ENCODE measurements at regions not wholly inside any gene's neighbourhood (a gene's known extent, or its start where the extent isn't known, plus 50 kb on each side); places are given as distances from the start of the nearest gene placed in this dataset.

GRCh38 chr3:59264366-59264765, 214.5 kb upstream of the CFAP20DC start:
- Mint-ChIP-seq H3K27me3 (no peaks in the 10 kb centered on the region), H3K36me3 (ENCODE audit: low read depth) (peaks cover 1% of the 10 kb centered on the region), H3K4me1 (ENCODE audit: low read depth) (peaks cover 4% of the 10 kb centered on the region), H3K27ac (no peak overlapping the region), H3K4me3 (no peak overlapping the region), H3K9me3 (peaks cover 6% of the 10 kb centered on the region)
- intact Hi-C loops (cut with micrococcal nuclease), result no loop called here
- TF ChIP-seq CTCF (IDR thresholded peaks at IDR 0.05), result no peak
- ATAC-seq (no peak), DNase-seq (peak; percentile 2)
- ChIA-PET CTCF (interaction anchor here (0.6 kb wide), 1 partner anchor 212 kb away, joined by 3 read pairs; no protein-coding TSS in a partner anchor), POLR2A (no interaction called here)

GRCh38 chr3:59263152-59263551, 213.3 kb upstream of the CFAP20DC start:
- no peak overlapping the region for H3K4me3 Mint-ChIP-seq
- ChIA-PET POLR2A (no interaction called here), CTCF (interaction anchor here (0.6 kb wide), 1 partner anchor 15 kb away, joined by 3 read pairs; no protein-coding TSS in a partner anchor)
- H3K27me3 Mint-ChIP-seq, result no peaks in the 10 kb centered on the region
- peaks cover 6% of the 10 kb centered on the region for H3K9me3 Mint-ChIP-seq
- ATAC-seq, result no peak
- H3K36me3 Mint-ChIP-seq (ENCODE audit: low read depth), result peaks cover 1% of the 10 kb centered on the region
- peaks cover 4% of the 10 kb centered on the region for H3K4me1 Mint-ChIP-seq (ENCODE audit: low read depth)
- intact Hi-C loops (cut with micrococcal nuclease), result no loop called here
- no peak for DNase-seq
- no peak overlapping the region for H3K27ac Mint-ChIP-seq
- no peak for TF ChIP-seq CTCF (IDR thresholded peaks at IDR 0.05)

- no peak for TF ChIP-seq CTCF (IDR thresholded peaks at IDR 0.05)
- Mint-ChIP-seq H3K27me3 (no peaks in the 10 kb centered on the region), H3K9me3 (peaks cover 6% of the 10 kb centered on the region), H3K36me3 (ENCODE audit: low read depth) (peaks cover 1% of the 10 kb centered on the region), H3K4me1 (ENCODE audit: low read depth) (peaks cover 4% of the 10 kb centered on the region), H3K4me3 (no peak overlapping the region), H3K27ac (no peak overlapping the region)
- ChIA-PET CTCF (interaction anchor here (1.2 kb wide), 1 partner anchor 26 kb away, joined by 3 read pairs; no protein-coding TSS in a partner anchor), POLR2A (no interaction called here)
- DNase-seq, result no peak
- intact Hi-C loops (cut with micrococcal nuclease), result no loop called here
- no peak for ATAC-seq
Measured at GRCh38 chr3:59262076-59262498, 212.3 kb upstream of the CFAP20DC start.

GRCh38 chr3:59261009-59261408, 211.2 kb upstream of the CFAP20DC start:
- no peak overlapping the region for H3K4me3 Mint-ChIP-seq

More at GRCh38 chr3:59261009-59261408, 211.2 kb upstream of the CFAP20DC start:
- intact Hi-C loops (cut with micrococcal nuclease), result no loop called here
- TF ChIP-seq CTCF (IDR thresholded peaks at IDR 0.05), result no peak
- Mint-ChIP-seq H3K36me3 (ENCODE audit: low read depth) (peaks cover 1% of the 10 kb centered on the region), H3K27me3 (no peaks in the 10 kb centered on the region), H3K27ac (no peak overlapping the region), H3K4me1 (ENCODE audit: low read depth) (no peaks in the 10 kb centered on the region), H3K9me3 (peaks cover 6% of the 10 kb centered on the region)
- POLR2A ChIA-PET, result no interaction called here
- CTCF ChIA-PET, result no interaction called here
- ATAC-seq (no peak), DNase-seq (no peak)

Measured in activated CD8-positive, alpha-beta T cell treated with anti-CD3 and anti-CD28 coated beads for 36 hours (primary cell).